ENCODE measurements at regions not wholly inside any gene's neighbourhood (a gene's known extent, or its start where the extent isn't known, plus 50 kb on each side); places are given as distances from the start of the nearest gene placed in this dataset.

- Histone ChIP-seq H3K4me1 (peaks cover 10 to 38% (median 23%) of the 10 kb centered on the region in 4 donors), H3K9me3 (no peaks in the 10 kb centered on the region), H3K27me3 (no peaks in the 10 kb centered on the region), H3K4me3 (no peak overlapping the region), H3K36me3 (no peaks in the 10 kb centered on the region), H3K27ac (peak overlapping the region in 1 of 4 donors; percentile 84)
- in situ Hi-C loops (cut with MboI; ENCODE audit: low pct_ligation_motif_present in 1 of 4, low pct_unique_long_range_greater_than_20kb in 1 of 4, low sequenced_read_pairs in 3 of 4), result loop anchor here in 3 of 4 donors (5.0 to 25.0 kb wide), 3 partner anchors 274 to 559 kb away; no protein-coding TSS in a partner anchor
- intact Hi-C loops (cut with DNase I; ENCODE audit: low total_unique reads), result loop anchor here (5.0 to 10.0 kb wide), 2 partner anchors 174 to 276 kb away; no protein-coding TSS in a partner anchor
- DNase-seq, result no peak
- 89% methylated on average over 3 of the region's 3 CpGs; no CpG with 5 or more reads in 1 of the 2 donors for WGBS, 2 donors (ENCODE audit: low coverage in 1 of 2)
- TF ChIP-seq POLR2AphosphoS5 (IDR thresholded peaks at IDR 0.05), result no peak
- no peak for TF ChIP-seq EP300 (IDR thresholded peaks at IDR 0.05; ENCODE audit: low read depth)
- TF ChIP-seq, protein P1, sequence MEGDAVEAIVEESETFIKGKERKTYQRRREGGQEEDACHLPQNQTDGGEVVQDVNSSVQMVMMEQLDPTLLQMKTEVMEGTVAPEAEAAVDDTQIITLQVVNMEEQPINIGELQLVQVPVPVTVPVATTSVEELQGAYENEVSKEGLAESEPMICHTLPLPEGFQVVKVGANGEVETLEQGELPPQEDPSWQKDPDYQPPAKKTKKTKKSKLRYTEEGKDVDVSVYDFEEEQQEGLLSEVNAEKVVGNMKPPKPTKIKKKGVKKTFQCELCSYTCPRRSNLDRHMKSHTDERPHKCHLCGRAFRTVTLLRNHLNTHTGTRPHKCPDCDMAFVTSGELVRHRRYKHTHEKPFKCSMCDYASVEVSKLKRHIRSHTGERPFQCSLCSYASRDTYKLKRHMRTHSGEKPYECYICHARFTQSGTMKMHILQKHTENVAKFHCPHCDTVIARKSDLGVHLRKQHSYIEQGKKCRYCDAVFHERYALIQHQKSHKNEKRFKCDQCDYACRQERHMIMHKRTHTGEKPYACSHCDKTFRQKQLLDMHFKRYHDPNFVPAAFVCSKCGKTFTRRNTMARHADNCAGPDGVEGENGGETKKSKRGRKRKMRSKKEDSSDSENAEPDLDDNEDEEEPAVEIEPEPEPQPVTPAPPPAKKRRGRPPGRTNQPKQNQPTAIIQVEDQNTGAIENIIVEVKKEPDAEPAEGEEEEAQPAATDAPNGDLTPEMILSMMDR (IDR thresholded peaks at IDR 0.05), result no peak
- TF ChIP-seq POLR2A (IDR thresholded peaks at IDR 0.05), result no peak
These were observed 125.2 kb upstream of the LGALSL start for GRCh38 chr2:64328756-64329155.

DNA sequence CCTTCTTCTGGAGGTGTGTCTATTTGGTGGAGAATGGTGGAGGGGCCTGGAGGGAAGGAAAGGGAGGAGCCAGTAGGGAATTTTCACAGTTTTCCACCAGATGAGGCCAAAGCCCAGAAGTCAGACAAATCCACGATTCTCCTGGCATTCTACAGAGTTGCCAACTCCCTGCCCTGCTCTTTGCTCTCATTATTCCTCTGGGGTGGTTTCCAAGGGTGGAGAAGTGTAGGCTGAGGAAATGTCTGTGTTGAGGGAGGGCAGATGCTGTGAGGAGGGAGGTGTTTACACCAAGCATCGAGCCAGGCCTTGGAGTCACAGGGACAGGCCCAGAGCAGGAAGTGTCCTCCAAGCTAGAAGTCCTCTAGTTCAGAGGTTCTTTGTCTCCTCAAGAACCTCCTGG lies 124.1 kb upstream of the LGALSL start:
- in situ Hi-C loops (cut with MboI; ENCODE audit: low pct_ligation_motif_present in 1 of 4, low pct_unique_long_range_greater_than_20kb in 1 of 4, low sequenced_read_pairs in 3 of 4) (loop anchor here (5.0 to 25.0 kb wide), 4 partner anchors 157 to 557 kb away; no protein-coding TSS in a partner anchor), intact Hi-C loops (cut with DNase I; ENCODE audit: low total_unique reads) (loop anchor here (5.0 to 10.0 kb wide), 2 partner anchors 175 to 278 kb away; no protein-coding TSS in a partner anchor)
- peak; percentile 70 for DNase-seq

GRCh38 chr2:64330281-64331113 lies 123.5 kb upstream of the LGALSL start:
- Histone ChIP-seq H3K27me3 (no peaks in the 10 kb centered on the region), H3K36me3 (no peaks in the 10 kb centered on the region), H3K4me3 (peak overlapping the region in 2 of 4 donors; percentile 7 to 44), H3K27ac (peak overlapping the region; percentile 73 to 84 (median 78)), H3K9me3 (no peaks in the 10 kb centered on the region), H3K4me1 (peaks cover 10 to 38% (median 23%) of the 10 kb centered on the region in 4 donors)
- in situ Hi-C loops (cut with MboI; ENCODE audit: low pct_ligation_motif_present in 1 of 4, low pct_unique_long_range_greater_than_20kb in 1 of 4, low sequenced_read_pairs in 3 of 4) (loop anchor here (5.0 to 25.0 kb wide), 2 partner anchors 157 to 557 kb away; no protein-coding TSS in a partner anchor), intact Hi-C loops (cut with DNase I; ENCODE audit: low total_unique reads) (loop anchor here (1.0 kb wide), 1 partner anchor 158 kb away; no protein-coding TSS in a partner anchor)
- TF ChIP-seq, protein P1 (IDR thresholded peaks at IDR 0.05), result peak; percentile 91 to 97 (median 95)
- TF ChIP-seq POLR2A (IDR thresholded peaks at IDR 0.05), result no peak
- peak; percentile 84 for DNase-seq
- WGBS, 2 donors (ENCODE audit: low coverage in 1 of 2), result 12 to 13% methylated on average over 7 to 10 of the region's 10 CpGs

More for the DNA sequence above, 124.1 kb upstream of the LGALSL start:
- 9% methylated on average over 2 of the region's 2 CpGs; no CpG with 5 or more reads in 1 of the 2 donors for WGBS, 2 donors (ENCODE audit: low coverage in 1 of 2)
- TF ChIP-seq POLR2A (IDR thresholded peaks at IDR 0.05) (peak; percentile 55), POLR2AphosphoS5 (IDR thresholded peaks at IDR 0.05) (peak in 2 of 3 donors; percentile 39 to 64), EP300 (IDR thresholded peaks at IDR 0.05; ENCODE audit: low read depth) (no peak)
- TF ChIP-seq, protein P1 (IDR thresholded peaks at IDR 0.05), result no peak
- Histone ChIP-seq H3K4me3 (no peak overlapping the region), H3K4me1 (peaks cover 10 to 38% (median 23%) of the 10 kb centered on the region in 4 donors), H3K27me3 (no peaks in the 10 kb centered on the region), H3K9me3 (no peaks in the 10 kb centered on the region), H3K27ac (peak overlapping the region; percentile 73 to 84 (median 78)), H3K36me3 (no peaks in the 10 kb centered on the region)

GRCh38 chr2:64331114-64331645 lies 122.8 kb upstream of the LGALSL start:
- no peak for DNase-seq
- WGBS, 2 donors (ENCODE audit: low coverage in 1 of 2), result 44 to 75% methylated on average over 2 to 6 of the region's 6 CpGs
- H3K36me3 ChIP-seq, result no peaks in the 10 kb centered on the region
- TF ChIP-seq POLR2A (IDR thresholded peaks at IDR 0.05) (no peak), EP300 (IDR thresholded peaks at IDR 0.05; ENCODE audit: low read depth) (no peak)
- TF ChIP-seq, protein P1 (IDR thresholded peaks at IDR 0.05), result no peak
- in situ Hi-C loops (cut with MboI; ENCODE audit: low pct_ligation_motif_present in 1 of 4, low pct_unique_long_range_greater_than_20kb in 1 of 4, low sequenced_read_pairs in 3 of 4), result loop anchor here (5.0 to 25.0 kb wide), 2 partner anchors 156 to 556 kb away; no protein-coding TSS in a partner anchor
- H3K27me3 ChIP-seq, result no peaks in the 10 kb centered on the region
- peak overlapping the region in 1 of 4 donors; percentile 44 for H3K4me3 ChIP-seq
- peaks cover 10 to 38% (median 23%) of the 10 kb centered on the region in 4 donors for H3K4me1 ChIP-seq
- H3K9me3 ChIP-seq, result no peaks in the 10 kb centered on the region
- intact Hi-C loops (cut with DNase I; ENCODE audit: low total_unique reads), result loop anchor here (1.0 kb wide), 1 partner anchor 157 kb away; no protein-coding TSS in a partner anchor
- peak overlapping the region; percentile 73 to 84 (median 78) for H3K27ac ChIP-seq
